HepG2 (cell line): ENCODE measurements at regions not wholly inside any gene's neighbourhood (a gene's known extent, or its start where the extent isn't known, plus 50 kb on each side); places are given as distances from the start of the nearest gene placed in this dataset.

ENCODE experiments used
- ATAC-seq: fragments of 200-7000 bp; cut with Tn5 transposase; 3 replicates; pipeline ENCODE4 v1.9.1; 2020; ENCODE audit warnings: mild to moderate bottlenecking, moderate library complexity
- BruUV-seq: library from RNA; stranded (reverse); fragments of 400-500 nt; replicated peaks from 2 replicates; lab custom pipeline; 2021; lab: Mats Ljungman, UMichigan
- CTCF ChIA-PET: fragments of 300-600 bp; formaldehyde crosslinking; extraction: SDS; loops from one replicate; lab custom pipeline; 2021; ENCODE audit warnings: low total read pairs, inconsistent platforms, low intra/inter-chr PET ratio; lab: Yijun Ruan, JAX
- POLR2A ChIA-PET: fragments of 350-600 bp; sonication (Branson Sonifier 250); formaldehyde crosslinking; loops from one replicate; lab custom pipeline; 2020; ENCODE audit warnings: antibody characterized with exemption, inconsistent platforms; lab: Yijun Ruan, JAX
- DNase-seq: peaks from one replicate; pipeline ENCODE4 v3.0.0-alpha.2; 2015; ENCODE audit warnings: low spot score
- FAIRE-seq: peaks from 3 replicates; lab custom pipeline; 2011; peaks lifted over from hg19 to GRCh38; lab: Jason Lieb, UNC
- H2AFZ ChIP-seq: one replicate; pipeline ENCODE4 v1.6.1; 2011; ENCODE audit warnings: low read length, inconsistent platforms
- H3K27ac ChIP-seq: fragments of 300-600 bp; 3 replicates; pipeline ENCODE4 v1.8.0; 2011; ENCODE audit warnings: mixed run types, mild to moderate bottlenecking, mixed read lengths, low read length, inconsistent platforms; ENCODE audit not compliant: insufficient read depth; ENCODE audit errors: extremely low read length
- H3K27me3 ChIP-seq, 2 experiments: fragments of 200-600 bp in 1 of 2; 2 replicates in 1 of 2; 3 replicates in 1 of 2; pipeline versions ENCODE4 v1.6.0 to v1.8.0; 2011; ENCODE audit warnings: low read length in 2 of 2, mild to moderate bottlenecking in 2 of 2, moderate library complexity in 2 of 2, inconsistent platforms in 1 of 2; ENCODE audit not compliant: insufficient read depth in 2 of 2, control insufficient read depth in 1 of 2
- H3K36me3 ChIP-seq, 2 experiments: fragments of 200-600 bp in 1 of 2; replicated peaks in 1 of 2; 2 replicates in 1 of 2; 3 replicates in 1 of 2; pipeline versions ENCODE4 v1.5.1 to v1.8.0; 2011; ENCODE audit warnings: low read length in 2 of 2, inconsistent platforms in 1 of 2; ENCODE audit not compliant: insufficient read depth in 2 of 2, control insufficient read depth in 1 of 2
- H3K4me1 ChIP-seq: 2 replicates; pipeline ENCODE4 v1.5.1; 2012; ENCODE audit warnings: low read length, inconsistent platforms; ENCODE audit not compliant: insufficient read depth
- H3K4me2 ChIP-seq: 2 replicates; pipeline ENCODE4 v1.6.0; 2011; ENCODE audit warnings: low read depth, low read length, inconsistent platforms
- H3K4me3 ChIP-seq, 3 experiments: fragments of 200-600 bp in 1 of 3; sonication (generic), shearing (Covaris generic) in 1 of 3; replicated peaks in 1 of 3; 2 replicates each; pipeline ENCODE4 v1.5.1; 2011 to 2016; ENCODE audit warnings: low read length in 3 of 3, inconsistent platforms in 2 of 3, low read depth in 2 of 3, mild to moderate bottlenecking in 2 of 3, control low read depth in 1 of 3, mixed read lengths in 1 of 3; ENCODE audit not compliant: insufficient read depth in 1 of 3
- H3K79me2 ChIP-seq: one replicate; pipeline ENCODE4 v1.6.1; 2011; ENCODE audit warnings: low read length, inconsistent platforms; ENCODE audit not compliant: insufficient read depth
- H3K9ac ChIP-seq: 2 replicates; pipeline ENCODE4 v1.6.0; 2011; ENCODE audit warnings: mild to moderate bottlenecking, low read depth, low read length, inconsistent platforms; ENCODE audit not compliant: insufficient read depth
- H3K9me3 ChIP-seq: 2 replicates; pipeline ENCODE4 v1.5.1; 2012; ENCODE audit warnings: mild to moderate bottlenecking, low read length
- H4K20me1 ChIP-seq: 2 replicates; pipeline ENCODE4 v1.6.0; 2011; ENCODE audit warnings: inconsistent platforms, mild to moderate bottlenecking, low read length, moderate library complexity; ENCODE audit not compliant: insufficient read depth
- HIC2 ChIP-seq: sonication (generic); formaldehyde crosslinking; IDR thresholded peaks from 2 replicates; pipeline ENCODE4 v1.9.0; 2022; ENCODE audit warnings: low read depth, missing genetic modification reagents
- HOXA3 ChIP-seq: sonication (generic); formaldehyde crosslinking; IDR thresholded peaks from 2 replicates; pipeline ENCODE4 v1.5.0; 2020; ENCODE audit warnings: missing genetic modification reagents
- JARID2 ChIP-seq: sonication (generic); formaldehyde crosslinking; IDR thresholded peaks from 2 replicates; pipeline ENCODE4 v1.8.1; 2023; ENCODE audit warnings: missing genetic modification reagents, inconsistent platforms; ENCODE audit not compliant: insufficient replicate concordance
- NFATC3 ChIP-seq: sonication (generic); formaldehyde crosslinking; IDR thresholded peaks from 2 replicates; pipeline ENCODE4 v1.5.1; 2020; ENCODE audit warnings: mild to moderate bottlenecking, missing genetic modification reagents
- PRDM4 ChIP-seq: sonication (generic); formaldehyde crosslinking; IDR thresholded peaks from 2 replicates; pipeline ENCODE4 v1.9.0; 2021; ENCODE audit warnings: missing genetic modification reagents, borderline replicate concordance
- SAFB2 ChIP-seq: sonication (generic); formaldehyde crosslinking; IDR thresholded peaks from 2 replicates; pipeline ENCODE4 v1.5.1; 2020; ENCODE audit warnings: missing genetic modification reagents, low read depth, mild to moderate bottlenecking, borderline replicate concordance
- ZBTB20 ChIP-seq: sonication (generic); formaldehyde crosslinking; IDR thresholded peaks from 2 replicates; pipeline ENCODE4 v1.8.1; 2023; ENCODE audit warnings: missing genetic modification reagents, low read depth, mild to moderate bottlenecking, borderline replicate concordance
- ZNF205 ChIP-seq: IDR thresholded peaks from 2 replicates; pipeline ENCODE4 v1.6.1; 2018; ENCODE audit warnings: missing biosample characterization, missing genetic modification reagents
- WGBS: methylation state at CpG from one replicate; pipeline ENCODE4 v1.1.6; 2017; ENCODE audit warnings: low lambda C conversion rate; 5-methylcytosine and 5-hydroxymethylcytosine counted together
- in situ Hi-C: cut with HindIII; loops from 2 replicates; pipeline ENCODE4 v1.10.0; 2017; ENCODE audit warnings: low pct_unique_long_range_greater_than_20kb; ENCODE audit not compliant: extremely low pct_ligation_motif_present
- intact Hi-C: fragments of 100-400 bp; cut with micrococcal nuclease; formaldehyde crosslinking; loops from one replicate; pipeline ENCODE4 v1.10.0; 2022; ENCODE audit not compliant: unreplicated experiment

GRCh38 chr12:87778065-87778464 is 251.1 kb downstream of the C12orf50 start:
- Histone ChIP-seq H3K4me1 (no peaks in the 10 kb centered on the region), H2AFZ (no peak overlapping the region), H3K9me3 (peaks cover 41% of the 10 kb centered on the region), H3K27me3 (no peaks in the 10 kb centered on the region), H3K27ac (no peak overlapping the region), H3K79me2 (no peaks in the 10 kb centered on the region), H3K36me3 (no peaks in the 10 kb centered on the region), H4K20me1 (no peaks in the 10 kb centered on the region), H3K4me3 (no peak overlapping the region), H3K9ac (no peak overlapping the region), H3K4me2 (no peak overlapping the region)
- intact Hi-C loops (no loop called here), in situ Hi-C loops (no loop called here)
- ChIA-PET POLR2A (no interaction called here), CTCF (no interaction called here)
- DNase-seq (no peak), ATAC-seq (no peak), FAIRE-seq (no peak)
- BruUV-seq, result no TSS peak
- WGBS, result 5% methylated on average over 1 of the region's 1 CpG
- TF ChIP-seq PRDM4 (CRISPR knock-in tag), result no peak
- TF ChIP-seq NFATC3 (CRISPR knock-in tag), result no peak
- TF ChIP-seq HOXA3 (CRISPR knock-in tag), result no peak
- no peak for TF ChIP-seq JARID2 (CRISPR knock-in tag)
- no peak for TF ChIP-seq ZNF205 (CRISPR knock-in tag)
- TF ChIP-seq SAFB2 (CRISPR knock-in tag), result no peak
- no peak for TF ChIP-seq HIC2 (CRISPR knock-in tag)
- no peak for TF ChIP-seq ZBTB20
